Astrocyte (in vitro differentiated cells and primary cell): ENCODE measurements at regions not wholly inside any gene's neighbourhood (a gene's known extent, or its start where the extent isn't known, plus 50 kb on each side); places are given as distances from the start of the nearest gene placed in this dataset.

Experiments
- DNase-seq: peaks from one replicate; pipeline ENCODE4 v3.0.0-alpha.2; 2010; ENCODE audit warnings: low read depth
- FAIRE-seq: peaks from 2 replicates; lab custom pipeline; 2011; peaks lifted over from hg19 to GRCh38; lab: Jason Lieb, UNC
- H2AFZ ChIP-seq: 2 replicates; pipeline ENCODE4 v1.6.0; 2012; ENCODE audit warnings: low read depth, low read length, inconsistent platforms
- H3K27ac ChIP-seq: 2 replicates; pipeline ENCODE4 v1.5.1; 2011; ENCODE audit warnings: low read depth, low read length, inconsistent platforms
- H3K27me3 ChIP-seq: 2 replicates; pipeline ENCODE4 v1.6.0; 2011; ENCODE audit warnings: low read length, inconsistent platforms; ENCODE audit not compliant: insufficient read depth
- H3K36me3 ChIP-seq: 2 replicates; pipeline ENCODE4 v1.5.1; 2011; ENCODE audit warnings: low read length, inconsistent platforms; ENCODE audit not compliant: insufficient read depth
- H3K4me1 ChIP-seq: 2 replicates; pipeline ENCODE4 v1.5.1; 2011; ENCODE audit warnings: low read length, inconsistent platforms; ENCODE audit not compliant: insufficient read depth
- H3K4me2 ChIP-seq: 2 replicates; pipeline ENCODE4 v1.6.0; 2012; ENCODE audit warnings: low read length, inconsistent platforms
- H3K4me3 ChIP-seq: 2 replicates; pipeline ENCODE4 v1.5.1; 2011; ENCODE audit warnings: low read depth, mild to moderate bottlenecking, low read length, inconsistent platforms; ENCODE audit not compliant: insufficient read depth
- H3K79me2 ChIP-seq: 2 replicates; pipeline ENCODE4 v1.6.0; 2012; ENCODE audit warnings: mild to moderate bottlenecking, low read length, inconsistent platforms; ENCODE audit not compliant: insufficient read depth
- H3K9ac ChIP-seq: 2 replicates; pipeline ENCODE4 v1.6.0; 2012; ENCODE audit warnings: mild to moderate bottlenecking, low read length, inconsistent platforms
- H3K9me3 ChIP-seq: 2 replicates; pipeline ENCODE4 v1.5.1; 2012; ENCODE audit warnings: low read depth, mild to moderate bottlenecking, low read length, inconsistent platforms; ENCODE audit not compliant: insufficient read depth
- H4K20me1 ChIP-seq: 2 replicates; pipeline ENCODE4 v1.6.0; 2012; ENCODE audit warnings: low read length, inconsistent platforms; ENCODE audit not compliant: insufficient read depth
- H3K27ac Mint-ChIP-seq: one replicate; pipeline ENCODE4 v1.8.0; 2021; ENCODE audit warnings: mild to moderate bottlenecking, mixed read lengths; ENCODE audit not compliant: unreplicated experiment
- H3K27me3 Mint-ChIP-seq: one replicate; pipeline ENCODE4 v1.8.0; 2021; ENCODE audit warnings: low read depth, mixed read lengths; ENCODE audit not compliant: unreplicated experiment
- H3K36me3 Mint-ChIP-seq: one replicate; pipeline ENCODE4 v1.8.0; 2021; ENCODE audit warnings: low read depth, mixed read lengths; ENCODE audit not compliant: unreplicated experiment
- H3K4me1 Mint-ChIP-seq: one replicate; pipeline ENCODE4 v1.8.0; 2021; ENCODE audit warnings: low read depth, mixed read lengths; ENCODE audit not compliant: unreplicated experiment
- H3K4me3 Mint-ChIP-seq: one replicate; pipeline ENCODE4 v1.8.0; 2021; ENCODE audit warnings: mild to moderate bottlenecking, moderate library complexity, mixed read lengths; ENCODE audit not compliant: unreplicated experiment
- H3K9me3 Mint-ChIP-seq: one replicate; pipeline ENCODE4 v1.8.0; 2021; ENCODE audit warnings: mild to moderate bottlenecking, mixed read lengths; ENCODE audit not compliant: unreplicated experiment
- EZH2 ChIP-seq: IDR thresholded peaks from 2 replicates; pipeline ENCODE4 v1.6.1; 2012; ENCODE audit warnings: mild to moderate bottlenecking, low read length, inconsistent platforms; ENCODE audit not compliant: insufficient read depth
- TF ChIP-seq, protein P1 (sequence below): IDR thresholded peaks from 2 replicates; pipeline ENCODE4 v1.5.1; 2011; ENCODE audit warnings: low read depth, mild to moderate bottlenecking, inconsistent platforms, low read length, moderate library complexity; ENCODE audit not compliant: insufficient read depth

DNA sequence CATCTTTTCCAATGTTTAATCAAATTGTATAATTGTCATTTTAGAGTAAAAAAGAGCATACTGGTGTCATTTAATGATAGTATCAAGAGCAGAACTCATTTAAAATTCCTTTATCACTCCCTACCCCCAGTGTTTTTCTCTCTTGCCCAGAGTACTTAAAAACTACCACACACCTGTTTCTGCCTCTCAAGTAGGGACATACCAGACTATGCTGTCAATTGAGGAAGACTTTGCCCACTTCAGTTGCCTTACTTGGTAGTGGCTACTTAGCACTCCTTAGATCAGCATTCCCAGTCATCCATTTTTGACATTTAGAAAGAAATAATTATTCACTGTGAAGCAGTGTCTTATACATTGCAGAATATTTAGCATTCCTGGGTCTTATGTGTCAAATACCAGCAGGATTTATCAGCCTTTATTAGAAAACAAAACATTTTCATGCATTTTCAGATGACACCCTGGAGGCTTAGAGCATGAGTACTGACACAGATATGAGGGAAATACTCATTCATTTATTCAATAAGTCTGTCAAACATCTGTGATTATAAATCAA, 127.5 kb upstream of the RGS1 start:
- no peak overlapping the region for H3K4me3 ChIP-seq
- Mint-ChIP-seq H3K9me3 (no peaks in the 10 kb centered on the region), H3K4me3 (no peak overlapping the region), H3K27me3 (no peaks in the 10 kb centered on the region), H3K36me3 (no peaks in the 10 kb centered on the region), H3K27ac (peak overlapping the region; percentile 23), H3K4me1 (peaks cover 17% of the 10 kb centered on the region)
- no peak for FAIRE-seq
- no peak overlapping the region for H3K27ac ChIP-seq
- TF ChIP-seq, protein P1, sequence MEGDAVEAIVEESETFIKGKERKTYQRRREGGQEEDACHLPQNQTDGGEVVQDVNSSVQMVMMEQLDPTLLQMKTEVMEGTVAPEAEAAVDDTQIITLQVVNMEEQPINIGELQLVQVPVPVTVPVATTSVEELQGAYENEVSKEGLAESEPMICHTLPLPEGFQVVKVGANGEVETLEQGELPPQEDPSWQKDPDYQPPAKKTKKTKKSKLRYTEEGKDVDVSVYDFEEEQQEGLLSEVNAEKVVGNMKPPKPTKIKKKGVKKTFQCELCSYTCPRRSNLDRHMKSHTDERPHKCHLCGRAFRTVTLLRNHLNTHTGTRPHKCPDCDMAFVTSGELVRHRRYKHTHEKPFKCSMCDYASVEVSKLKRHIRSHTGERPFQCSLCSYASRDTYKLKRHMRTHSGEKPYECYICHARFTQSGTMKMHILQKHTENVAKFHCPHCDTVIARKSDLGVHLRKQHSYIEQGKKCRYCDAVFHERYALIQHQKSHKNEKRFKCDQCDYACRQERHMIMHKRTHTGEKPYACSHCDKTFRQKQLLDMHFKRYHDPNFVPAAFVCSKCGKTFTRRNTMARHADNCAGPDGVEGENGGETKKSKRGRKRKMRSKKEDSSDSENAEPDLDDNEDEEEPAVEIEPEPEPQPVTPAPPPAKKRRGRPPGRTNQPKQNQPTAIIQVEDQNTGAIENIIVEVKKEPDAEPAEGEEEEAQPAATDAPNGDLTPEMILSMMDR, result no peak
- no peak for TF ChIP-seq EZH2
- H3K36me3 ChIP-seq, result no peaks in the 10 kb centered on the region
- DNase-seq, result peak; percentile 38
- H4K20me1 ChIP-seq, result no peaks in the 10 kb centered on the region
- no peak overlapping the region for H3K9ac ChIP-seq
- H3K4me1 ChIP-seq, result peaks cover 13% of the 10 kb centered on the region
- no peak overlapping the region for H3K4me2 ChIP-seq
- no peaks in the 10 kb centered on the region for H3K79me2 ChIP-seq
- H3K9me3 ChIP-seq, result no peaks in the 10 kb centered on the region
- no peak overlapping the region for H2AFZ ChIP-seq
- H3K27me3 ChIP-seq, result no peaks in the 10 kb centered on the region

DNA sequence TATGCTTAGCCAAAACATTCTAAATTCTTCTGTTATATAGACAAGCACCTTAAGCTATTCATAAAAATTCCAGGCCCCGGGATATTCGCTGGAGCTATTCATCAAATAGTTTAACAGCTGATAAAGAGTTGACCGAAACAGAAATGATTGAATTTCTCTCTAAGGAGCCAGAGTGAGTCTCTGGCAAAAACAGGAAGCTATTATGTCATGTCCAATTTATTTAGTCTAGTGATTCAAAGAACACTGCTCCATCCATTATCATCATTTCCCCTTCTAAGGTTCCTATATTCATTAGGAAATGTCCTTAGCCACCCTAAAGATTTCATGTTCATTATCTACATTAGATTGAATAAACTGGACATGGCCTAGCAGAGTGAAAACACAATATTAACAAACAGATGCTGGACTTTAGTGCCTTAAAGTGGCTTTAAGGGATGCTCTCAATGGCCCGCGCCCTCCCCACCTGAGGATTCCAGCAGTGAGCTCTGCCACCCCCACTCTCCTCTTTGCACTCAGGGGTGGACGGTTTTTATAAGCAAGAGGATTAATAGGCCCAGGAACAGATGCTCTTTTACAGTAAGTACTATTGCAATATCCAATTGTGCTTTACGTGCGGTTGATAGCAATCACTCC, 122.1 kb upstream of the RGS1 start:
- Histone ChIP-seq H3K27me3 (no peaks in the 10 kb centered on the region), H3K27ac (no peak overlapping the region), H2AFZ (no peak overlapping the region), H4K20me1 (no peaks in the 10 kb centered on the region), H3K4me3 (no peak overlapping the region), H3K36me3 (no peaks in the 10 kb centered on the region), H3K4me1 (no peaks in the 10 kb centered on the region), H3K79me2 (no peaks in the 10 kb centered on the region), H3K4me2 (peak overlapping the region; percentile 5), H3K9ac (no peak overlapping the region), H3K9me3 (no peaks in the 10 kb centered on the region)
- H3K36me3 Mint-ChIP-seq, result no peaks in the 10 kb centered on the region
- H3K27me3 Mint-ChIP-seq, result no peaks in the 10 kb centered on the region
- H3K9me3 Mint-ChIP-seq, result no peaks in the 10 kb centered on the region
- no peak for TF ChIP-seq EZH2
- TF ChIP-seq, protein P1, result no peak
- peaks cover 5% of the 10 kb centered on the region for H3K4me1 Mint-ChIP-seq
- H3K4me3 Mint-ChIP-seq, result no peak overlapping the region
- H3K27ac Mint-ChIP-seq, result no peak overlapping the region
- DNase-seq (peak; percentile 63), FAIRE-seq (no peak)

DNA sequence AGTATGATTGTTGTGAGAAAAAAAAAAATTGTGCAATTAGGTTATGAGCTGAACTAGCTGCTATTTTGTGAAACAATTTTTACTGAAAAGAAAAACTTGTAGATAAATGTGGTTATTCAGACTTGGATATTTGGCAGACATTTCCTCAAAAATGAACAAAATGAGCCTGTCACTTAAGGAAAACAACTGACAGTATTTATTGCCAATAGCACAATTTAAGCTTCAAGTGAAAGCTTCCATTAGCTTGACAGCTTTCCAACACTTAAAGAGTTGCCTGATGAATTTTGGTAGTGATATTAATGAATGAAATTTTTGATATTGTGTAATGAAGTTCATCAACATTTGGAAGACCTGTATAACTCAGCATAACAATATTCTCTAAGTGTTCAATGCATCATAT, 116.1 kb upstream of the RGS1 start:
- no peaks in the 10 kb centered on the region for H3K36me3 Mint-ChIP-seq
- H3K4me1 Mint-ChIP-seq, result no peaks in the 10 kb centered on the region
- FAIRE-seq (no peak), DNase-seq (no peak)
- Histone ChIP-seq H3K79me2 (no peaks in the 10 kb centered on the region), H3K9me3 (no peaks in the 10 kb centered on the region), H3K4me2 (no peak overlapping the region), H3K4me3 (no peak overlapping the region), H4K20me1 (no peaks in the 10 kb centered on the region), H3K9ac (no peak overlapping the region), H3K27ac (no peak overlapping the region), H3K4me1 (no peaks in the 10 kb centered on the region), H3K36me3 (no peaks in the 10 kb centered on the region), H2AFZ (no peak overlapping the region), H3K27me3 (no peaks in the 10 kb centered on the region)
- no peaks in the 10 kb centered on the region for H3K27me3 Mint-ChIP-seq
- no peak for TF ChIP-seq EZH2
- TF ChIP-seq, protein P1, result no peak
- H3K4me3 Mint-ChIP-seq, result no peak overlapping the region
- H3K27ac Mint-ChIP-seq, result no peak overlapping the region
- no peaks in the 10 kb centered on the region for H3K9me3 Mint-ChIP-seq
